ENCODE measurements at regions not wholly inside any gene's neighbourhood (a gene's known extent, or its start where the extent isn't known, plus 50 kb on each side); places are given as distances from the start of the nearest gene placed in this dataset.

DNA sequence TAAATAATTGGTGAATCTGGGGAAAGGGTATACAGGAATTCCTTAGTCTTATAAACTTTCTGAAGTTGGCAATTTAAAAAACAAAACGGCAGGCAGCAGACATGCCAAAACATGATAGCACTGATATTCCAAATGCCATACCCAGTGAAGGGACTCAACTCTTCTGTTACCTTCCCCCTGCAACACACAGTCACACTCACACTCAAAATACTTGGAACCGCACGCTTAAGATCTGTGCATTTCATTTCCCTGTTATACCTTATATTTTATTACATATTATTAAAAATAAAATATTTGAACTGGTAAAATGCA lies 123.4 kb downstream of the ZFP36L2 start:
- TF ChIP-seq CTCF (conservative IDR thresholded peaks at IDR 0.05) = no peak
- H3K27ac ChIP-seq = no peak overlapping the region

- no peak overlapping the region for H3K27ac ChIP-seq
Measured at GRCh38 chr2:43102366-43103092, 123.9 kb downstream of the ZFP36L2 start.

GRCh38 chr2:43101751-43102150 lies 124.7 kb downstream of the ZFP36L2 start:
- no peak overlapping the region for H3K27ac ChIP-seq
- TF ChIP-seq CTCF (conservative IDR thresholded peaks at IDR 0.05) = no peak

More at GRCh38 chr2:43102366-43103092, 123.9 kb downstream of the ZFP36L2 start:
- TF ChIP-seq CTCF (conservative IDR thresholded peaks at IDR 0.05) = no peak

GRCh38 chr2:43100883-43101662 lies 125.3 kb downstream of the ZFP36L2 start:
- no peak overlapping the region for H3K27ac ChIP-seq
- no peak for TF ChIP-seq CTCF (conservative IDR thresholded peaks at IDR 0.05)

DNA sequence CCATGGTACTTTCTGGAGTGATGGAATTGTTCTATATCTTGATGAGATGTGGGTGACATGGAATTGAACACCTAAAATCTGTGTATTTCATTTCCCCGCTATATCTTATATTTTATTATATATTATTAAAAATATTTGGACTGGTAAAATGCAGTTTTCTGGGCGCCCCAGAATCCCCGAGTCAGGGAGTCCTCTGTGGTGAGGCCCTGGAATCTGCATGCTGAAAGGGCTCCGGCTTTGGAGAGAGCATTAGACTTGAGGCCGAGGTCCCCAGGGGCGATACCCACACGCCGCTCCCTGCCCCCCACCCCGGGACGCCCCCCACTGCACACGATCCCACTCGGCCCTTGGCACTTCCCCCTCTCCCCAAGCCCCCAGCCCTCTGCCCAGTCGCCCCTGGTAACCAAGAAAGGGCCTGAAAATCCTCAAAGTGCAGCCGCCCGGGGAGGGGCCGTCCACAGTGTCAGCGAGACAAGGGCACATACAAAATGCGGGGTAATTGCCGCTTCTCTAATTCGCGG lies 126.0 kb downstream of the ZFP36L2 start:
- no peak for TF ChIP-seq CTCF (conservative IDR thresholded peaks at IDR 0.05)

GRCh38 chr2:43099797-43100196 lies 126.6 kb downstream of the ZFP36L2 start:
- no peak overlapping the region for H3K27ac ChIP-seq

More for the DNA sequence above, 126.0 kb downstream of the ZFP36L2 start:
- H3K27ac ChIP-seq = no peak overlapping the region

More at GRCh38 chr2:43099797-43100196, 126.6 kb downstream of the ZFP36L2 start:
- TF ChIP-seq CTCF (conservative IDR thresholded peaks at IDR 0.05) = no peak

Measured in VCaP (cell line).